Activated T-cell treated with anti-CD3 and anti-CD28 coated beads for 1 hour (primary cell): ENCODE measurements at regions not wholly inside any gene's neighbourhood (a gene's known extent, or its start where the extent isn't known, plus 50 kb on each side); places are given as distances from the start of the nearest gene placed in this dataset.

Experiments used
- DNase-seq: peaks from one replicate; pipeline ENCODE4 v3.0.0-alpha.2; 2020; ENCODE audit warnings: low read depth

DNA sequence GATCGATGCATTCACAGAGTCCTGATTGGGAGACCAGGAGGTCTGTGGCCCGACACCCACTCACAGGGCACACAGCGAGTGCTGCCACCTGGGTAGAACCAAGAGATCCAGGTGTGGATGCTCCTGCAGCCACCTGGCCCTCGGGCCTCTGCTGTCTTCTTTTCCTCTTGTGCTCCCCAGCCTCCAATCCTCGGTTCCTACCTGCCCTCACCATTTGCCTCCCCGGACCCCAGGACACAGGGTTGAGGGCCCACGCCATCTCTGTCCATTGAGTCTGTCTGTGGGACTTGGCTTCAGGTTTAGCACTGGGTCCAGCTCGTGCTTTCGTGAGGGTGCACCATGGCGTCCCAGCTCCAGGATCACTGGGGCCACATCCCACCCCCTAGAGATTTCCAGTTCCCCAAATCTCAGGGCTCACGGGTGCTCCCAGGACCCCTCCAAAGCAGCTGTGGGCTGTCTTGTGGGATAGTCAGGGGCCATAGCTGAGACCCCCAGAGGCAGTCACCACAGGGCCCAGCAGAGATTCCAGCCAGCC is 591.1 kb downstream of the BRD1 start:
- no peak for DNase-seq

- DNase-seq, result no peak
Observed at GRCh38 chr22:49235463-49236300, 592.0 kb downstream of the BRD1 start.

DNA sequence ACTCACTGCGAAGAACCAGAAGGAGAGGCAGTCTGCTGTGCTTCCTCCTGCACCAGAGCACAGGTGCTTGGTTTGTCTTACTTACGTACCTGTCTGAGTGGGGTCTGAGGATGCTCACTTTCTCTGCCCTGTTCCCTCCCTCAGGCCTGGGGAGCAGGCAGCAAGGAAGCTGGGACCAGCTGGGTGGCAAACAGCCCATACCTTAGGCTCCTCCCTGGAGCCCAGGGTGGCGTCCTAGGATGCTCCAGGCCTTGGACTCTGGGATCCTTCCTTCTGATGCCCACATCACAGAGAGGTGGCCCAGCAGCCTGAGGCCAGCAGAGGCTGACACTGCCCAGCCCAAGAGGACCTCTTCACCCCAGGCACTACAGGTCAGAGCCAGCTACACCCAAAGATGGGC is 593.2 kb downstream of the BRD1 start:
- no peak for DNase-seq

DNA sequence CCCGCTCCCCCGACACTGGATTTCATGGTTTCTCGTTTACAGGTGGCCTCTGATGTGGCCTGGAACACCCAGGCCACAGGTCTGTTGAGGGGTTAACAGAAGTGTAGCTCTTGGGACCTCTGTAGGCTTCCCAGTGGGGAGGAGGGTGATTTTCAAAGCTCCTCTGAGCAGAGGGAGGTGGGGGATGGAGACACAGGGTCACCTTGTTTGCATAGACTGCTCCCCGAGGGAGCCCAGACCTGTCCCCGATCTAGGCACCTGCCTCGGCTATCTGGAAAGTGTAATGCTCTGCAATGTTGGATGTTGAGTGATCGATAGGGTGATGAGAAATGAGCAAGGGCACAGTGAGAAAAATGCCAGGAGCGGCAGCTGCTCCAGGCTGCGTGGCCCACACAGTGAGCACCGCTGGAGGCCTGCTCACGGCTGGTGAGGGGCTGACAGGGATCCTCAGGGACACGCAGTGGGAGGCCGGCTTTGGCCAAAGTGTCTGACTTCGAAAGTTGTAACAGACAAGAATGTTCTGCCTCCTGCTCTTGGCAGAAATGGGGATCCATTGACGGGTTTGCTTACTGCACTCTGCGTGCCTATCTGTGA is 594.1 kb downstream of the BRD1 start:
- DNase-seq, result no peak

DNA sequence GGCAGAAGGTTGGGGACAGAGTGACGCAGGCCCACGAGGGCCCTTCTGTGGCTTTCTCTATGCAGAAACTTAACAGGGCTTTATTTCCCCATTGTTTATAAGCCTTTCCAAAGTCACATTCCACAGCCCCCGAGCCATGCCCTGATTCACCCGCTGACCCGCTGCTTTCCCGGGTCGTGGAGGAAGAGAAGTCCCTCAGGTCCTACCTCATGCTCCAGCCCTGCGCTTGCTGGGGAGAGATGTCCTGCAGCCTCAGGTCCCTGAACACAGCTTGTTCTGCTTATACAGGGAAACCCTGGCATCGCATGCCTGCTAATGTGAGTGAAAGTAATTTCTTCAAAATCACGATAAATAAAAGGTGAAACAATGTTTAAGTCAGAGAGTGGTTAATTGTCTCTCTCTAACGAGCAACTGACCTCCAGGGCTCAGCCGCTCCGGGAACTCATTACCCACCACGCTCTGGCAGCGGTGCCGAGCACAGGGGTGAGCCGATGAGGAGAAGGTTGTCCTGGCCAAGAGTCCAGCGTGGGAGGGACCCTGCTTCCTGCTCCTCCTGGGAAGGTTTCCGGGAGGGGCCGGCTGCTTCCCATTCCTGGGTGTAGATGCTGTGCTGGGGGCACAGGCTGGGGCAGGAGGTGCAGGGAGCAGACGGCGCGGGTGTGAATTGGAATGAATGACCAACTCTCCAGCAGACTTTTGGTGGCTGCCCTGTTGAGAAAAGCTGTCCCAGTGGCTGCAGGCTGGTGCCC is 595.2 kb downstream of the BRD1 start:
- DNase-seq, result no peak

DNA sequence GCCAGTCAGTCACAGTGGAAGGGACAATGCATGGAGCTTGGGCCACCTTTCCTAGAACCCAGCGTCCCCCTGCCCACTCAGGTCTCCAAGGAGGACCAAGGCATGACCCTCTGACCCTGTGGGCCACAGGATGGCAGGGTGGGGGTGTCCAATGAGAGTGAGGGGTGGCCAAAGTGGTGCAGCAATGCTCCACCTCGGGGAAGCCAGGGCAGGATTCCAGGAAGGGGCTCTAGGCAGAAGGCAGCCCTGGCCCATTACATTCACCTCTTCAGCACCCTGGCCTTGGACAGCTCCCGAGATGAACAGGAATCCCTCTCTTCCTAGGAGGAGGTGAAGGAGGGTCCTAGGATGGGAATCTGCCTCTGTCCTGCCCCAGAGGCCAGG is 597.5 kb downstream of the BRD1 start:
- DNase-seq, result no peak

DNA sequence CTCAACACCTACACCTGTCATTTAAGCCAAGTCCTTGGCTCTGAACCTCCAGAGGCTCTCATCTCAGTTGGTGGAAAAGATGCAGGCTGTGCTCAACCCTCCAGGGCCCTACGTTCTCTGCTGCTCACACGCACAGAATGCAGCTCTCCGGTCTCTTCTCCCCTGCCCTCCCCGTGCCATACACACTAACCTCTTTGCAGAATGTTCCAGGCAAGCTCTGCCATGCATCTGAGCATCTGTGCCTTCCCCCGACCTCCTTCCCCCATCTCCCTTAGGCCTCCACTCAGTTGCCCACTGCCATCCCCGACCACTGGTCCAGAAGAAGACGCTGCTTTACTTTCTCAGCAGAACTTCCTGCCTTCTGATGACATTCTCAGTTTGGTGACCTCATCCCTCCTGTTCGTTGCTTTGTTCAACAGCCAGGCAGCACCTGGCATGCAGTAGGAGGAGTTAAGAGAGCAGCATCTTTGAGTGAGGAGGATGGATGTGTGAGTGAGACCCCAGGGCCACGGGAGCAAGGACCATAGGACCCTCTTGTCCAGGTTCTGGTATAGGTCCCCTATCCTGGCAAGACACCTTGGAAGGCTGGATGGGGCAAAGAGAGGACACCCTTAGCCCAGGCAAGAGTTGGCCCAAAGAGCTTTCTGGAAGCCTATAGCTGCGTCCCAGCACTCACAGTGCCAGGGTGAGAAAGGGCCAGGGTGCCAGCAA is 598.0 kb downstream of the BRD1 start:
- no peak for DNase-seq

DNA sequence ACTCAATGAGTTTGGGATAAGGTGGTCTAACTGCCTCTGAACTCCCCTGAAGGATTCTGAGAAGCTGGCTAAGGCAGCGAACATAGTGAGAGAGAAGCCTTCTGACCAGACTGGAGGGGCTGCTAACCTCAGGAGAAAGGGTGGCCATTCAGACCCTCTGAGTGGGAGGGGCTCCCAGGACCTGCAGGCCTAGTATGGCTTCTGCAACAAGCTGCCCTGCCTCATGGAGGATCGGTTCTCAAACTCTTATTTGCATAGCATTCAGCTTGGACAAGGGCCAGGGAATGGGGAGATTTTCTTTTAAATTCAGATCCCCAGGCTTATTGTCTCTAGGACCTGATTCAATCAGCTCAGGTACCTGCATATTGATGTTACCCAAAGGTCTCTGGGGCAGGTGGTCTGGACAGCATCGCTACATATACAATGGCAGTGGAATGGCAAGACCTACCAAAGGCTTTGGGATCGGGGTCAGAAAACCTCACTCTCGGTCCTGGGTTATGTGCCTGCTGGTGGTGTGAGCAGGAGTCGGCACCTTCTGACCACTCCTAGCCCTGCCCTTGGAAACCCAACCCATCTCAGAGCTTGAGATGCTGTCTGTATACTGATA is 599.1 kb downstream of the BRD1 start:
- DNase-seq, result no peak

DNA sequence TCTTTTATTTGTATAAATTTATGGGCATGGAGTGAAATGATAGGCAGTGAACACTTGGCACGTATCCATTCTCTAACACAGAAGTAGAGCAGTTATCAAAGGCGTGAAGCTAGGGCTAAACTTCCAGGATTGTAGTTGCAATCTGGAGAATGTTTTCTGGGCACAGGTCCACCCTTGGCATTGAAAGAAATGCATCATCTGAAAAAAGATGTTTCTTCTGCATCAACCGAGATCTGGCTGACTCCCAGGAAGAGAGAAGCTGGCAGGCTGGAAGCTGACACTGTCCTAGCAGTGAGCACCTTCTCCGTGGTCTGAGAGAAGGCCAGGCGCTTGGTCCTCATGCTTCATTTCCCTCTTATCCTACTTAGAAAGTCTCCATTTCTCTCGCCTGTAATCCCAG is 600.0 kb downstream of the BRD1 start:
- no peak for DNase-seq

DNA sequence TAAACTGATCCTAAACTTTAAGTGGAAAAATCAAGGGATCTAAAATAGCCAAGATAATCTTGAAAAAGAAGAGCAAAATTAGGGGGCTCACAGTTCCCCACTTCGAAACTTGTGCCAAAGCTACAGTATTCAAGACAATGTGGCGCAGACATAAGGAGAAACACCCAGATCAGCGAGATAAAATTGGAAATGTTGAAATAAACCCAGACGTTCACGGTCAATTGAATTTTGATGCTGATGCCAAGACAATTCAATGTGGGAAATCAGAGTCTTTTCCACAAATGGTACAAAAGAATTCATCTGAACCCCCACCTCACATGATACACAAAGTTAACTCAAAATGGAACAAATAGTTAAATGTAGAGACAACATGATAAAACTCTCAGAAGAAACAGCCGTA is 601.6 kb downstream of the BRD1 start:
- no peak for DNase-seq

GRCh38 chr22:49224243-49224642 is 603.4 kb downstream of the BRD1 start:
- DNase-seq, result no peak

DNA sequence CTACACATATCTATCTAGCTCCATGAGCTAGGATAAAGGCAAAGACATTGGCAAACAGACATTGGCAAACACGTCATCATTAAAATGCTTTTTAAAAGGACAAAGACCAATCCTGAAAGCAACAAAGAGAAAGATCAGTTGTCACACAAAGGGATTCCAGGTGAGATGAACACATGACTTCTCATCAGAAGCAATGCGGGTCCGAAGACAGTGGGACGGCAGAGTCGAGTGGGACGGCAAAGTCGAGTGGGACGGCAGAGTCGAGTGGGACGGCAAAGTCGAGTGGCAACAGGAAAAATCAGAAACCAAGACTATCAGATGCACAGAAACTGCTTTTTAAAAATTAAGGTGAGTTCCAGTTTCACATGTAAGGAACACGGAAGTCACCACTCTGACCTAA is 609.5 kb downstream of the BRD1 start:
- no peak for DNase-seq

GRCh38 chr22:49216579-49216978 is 611.1 kb downstream of the BRD1 start:
- no peak for DNase-seq

- DNase-seq, result no peak
Observed at GRCh38 chr22:49215840-49216239, 611.8 kb downstream of the BRD1 start.

DNA sequence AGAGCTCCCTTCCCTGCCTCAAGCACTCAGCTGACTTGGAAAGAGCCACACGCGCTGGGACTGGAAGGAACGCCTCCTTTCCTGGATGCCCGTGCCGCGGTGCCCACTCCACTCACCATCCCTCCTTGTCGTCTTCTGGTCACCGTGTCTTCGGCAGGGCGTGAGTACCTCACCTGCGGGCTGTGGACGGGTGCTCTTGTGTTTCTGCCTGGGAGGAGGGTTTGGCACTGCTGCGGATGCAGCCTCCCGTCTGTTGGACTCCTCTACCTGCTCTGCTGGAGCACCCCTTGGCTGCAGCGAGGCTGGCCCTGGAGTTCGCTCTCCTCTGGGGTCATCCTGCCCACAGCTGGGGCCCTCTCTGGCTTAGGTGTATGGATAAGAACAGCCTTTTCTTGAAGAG is 612.7 kb downstream of the BRD1 start:
- no peak for DNase-seq

GRCh38 chr22:49213731-49214352 is 613.8 kb downstream of the BRD1 start:
- no peak for DNase-seq

DNA sequence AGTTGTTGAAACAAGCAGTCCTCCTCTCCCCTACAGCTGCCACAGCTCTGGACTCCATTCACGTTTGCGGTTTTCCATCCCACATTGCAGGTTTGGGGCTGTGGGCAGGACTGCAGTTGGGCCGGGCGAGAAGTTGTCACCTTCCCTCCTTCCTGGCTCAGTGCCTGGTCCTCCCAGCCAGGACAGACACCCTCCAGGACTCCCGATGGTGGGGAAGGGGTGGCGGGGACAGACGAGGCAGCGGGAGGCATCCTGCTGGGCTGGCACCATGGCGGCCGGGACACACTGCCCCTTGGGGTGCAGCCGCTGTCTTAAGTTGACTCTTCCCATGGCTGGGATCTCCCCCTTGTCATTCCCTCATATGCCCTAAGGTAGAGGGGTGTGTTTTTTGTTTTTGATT is 615.2 kb downstream of the BRD1 start:
- no peak for DNase-seq

GRCh38 chr22:49212002-49212401 is 615.7 kb downstream of the BRD1 start:
- no peak for DNase-seq

- DNase-seq, result no peak
Observed at GRCh38 chr22:49211176-49211575, 616.5 kb downstream of the BRD1 start.

GRCh38 chr22:49210606-49211005 is 617.1 kb downstream of the BRD1 start:
- no peak for DNase-seq

- no peak for DNase-seq
Observed at GRCh38 chr22:49209452-49210195, 618.0 kb downstream of the BRD1 start.
